NCI-H345 (cell line): ENCODE measurements at regions not wholly inside any gene's neighbourhood (a gene's known extent, or its start where the extent isn't known, plus 50 kb on each side); places are given as distances from the start of the nearest gene placed in this dataset.

Experiments
- DNase-seq: peaks from one replicate; lab custom pipeline; 2025; lab: John Stamatoyannopoulos, UW

GRCh38 chr6:149182262-149182661 is 135.2 kb upstream of the TAB2 start:
- DNase-seq: no peak

- DNase-seq: no peak
Observed at GRCh38 chr6:149184523-149184922, 133.0 kb upstream of the TAB2 start.

- DNase-seq: no peak
Observed at GRCh38 chr6:149185799-149186357, 131.6 kb upstream of the TAB2 start.

GRCh38 chr6:149186873-149187272 is 130.6 kb upstream of the TAB2 start:
- no peak for DNase-seq

GRCh38 chr6:149190224-149190831 is 127.2 kb upstream of the TAB2 start:
- no peak for DNase-seq

GRCh38 chr6:149194820-149195558 is 122.5 kb upstream of the TAB2 start:
- DNase-seq: no peak

GRCh38 chr6:149196091-149196490 is 121.4 kb upstream of the TAB2 start:
- DNase-seq: no peak

GRCh38 chr6:149197482-149197881 is 120.0 kb upstream of the TAB2 start:
- no peak for DNase-seq

- no peak for DNase-seq
Observed at GRCh38 chr6:149198265-149198664, 119.2 kb upstream of the TAB2 start.

GRCh38 chr6:149200282-149200945 is 117.1 kb upstream of the TAB2 start:
- DNase-seq: no peak

- no peak for DNase-seq
Observed at GRCh38 chr6:149201068-149201655, 116.3 kb upstream of the TAB2 start.

- DNase-seq: no peak
Observed at GRCh38 chr6:149202100-149202499, 115.4 kb upstream of the TAB2 start.

- no peak for DNase-seq
Observed at GRCh38 chr6:149202952-149203351, 114.6 kb upstream of the TAB2 start.

- DNase-seq: no peak
Observed at GRCh38 chr6:149203509-149203908, 114.0 kb upstream of the TAB2 start.

GRCh38 chr6:149208134-149208601 is 109.3 kb upstream of the TAB2 start:
- no peak for DNase-seq

- DNase-seq: no peak
Observed at GRCh38 chr6:149209871-149210775, 107.4 kb upstream of the TAB2 start.

GRCh38 chr6:149211046-149211571 is 106.4 kb upstream of the TAB2 start:
- DNase-seq: no peak

- no peak for DNase-seq
Observed at GRCh38 chr6:149212206-149212605, 105.3 kb upstream of the TAB2 start.

GRCh38 chr6:149212892-149213801 is 104.4 kb upstream of the TAB2 start:
- DNase-seq: no peak

GRCh38 chr6:149213829-149214228 is 103.7 kb upstream of the TAB2 start:
- no peak for DNase-seq
